Large intestine (tissue), 3 donors: ENCODE measurements at regions not wholly inside any gene's neighbourhood (a gene's known extent, or its start where the extent isn't known, plus 50 kb on each side); places are given as distances from the start of the nearest gene placed in this dataset.

Source experiments
- DNase-seq, 2 donors: peaks; one replicate each; pipeline versions ENCODE4 v3.0.0 to v3.0.0-alpha.2; 2013
- H3K27ac ChIP-seq: one replicate; pipeline ENCODE4 v1.5.1; 2013; ENCODE audit warnings: low read length
- H3K27me3 ChIP-seq: 2 replicates; pipeline ENCODE4 v1.6.1; 2013; ENCODE audit warnings: low read length; ENCODE audit not compliant: control insufficient read depth, insufficient read depth
- H3K36me3 ChIP-seq: 2 replicates; pipeline ENCODE4 v1.6.1; 2013; ENCODE audit warnings: low read length; ENCODE audit not compliant: control insufficient read depth, insufficient read depth
- H3K4me1 ChIP-seq: one replicate; pipeline ENCODE4 v1.6.1; 2013; ENCODE audit warnings: low read length; ENCODE audit not compliant: control insufficient read depth, insufficient read depth
- H3K4me3 ChIP-seq: one replicate; pipeline ENCODE4 v1.5.1; 2013; ENCODE audit warnings: low read length
- H3K9me3 ChIP-seq: one replicate; pipeline ENCODE4 v1.6.1; 2013; ENCODE audit warnings: mild to moderate bottlenecking, low read depth, low read length, moderate library complexity; ENCODE audit not compliant: control insufficient read depth
- WGBS: methylation state at CpG from one replicate; pipeline ENCODE4 v1.1.5; 2013; ENCODE audit warnings: low lambda C conversion rate; ENCODE audit not compliant: insufficient coverage; 5-methylcytosine and 5-hydroxymethylcytosine counted together

DNA sequence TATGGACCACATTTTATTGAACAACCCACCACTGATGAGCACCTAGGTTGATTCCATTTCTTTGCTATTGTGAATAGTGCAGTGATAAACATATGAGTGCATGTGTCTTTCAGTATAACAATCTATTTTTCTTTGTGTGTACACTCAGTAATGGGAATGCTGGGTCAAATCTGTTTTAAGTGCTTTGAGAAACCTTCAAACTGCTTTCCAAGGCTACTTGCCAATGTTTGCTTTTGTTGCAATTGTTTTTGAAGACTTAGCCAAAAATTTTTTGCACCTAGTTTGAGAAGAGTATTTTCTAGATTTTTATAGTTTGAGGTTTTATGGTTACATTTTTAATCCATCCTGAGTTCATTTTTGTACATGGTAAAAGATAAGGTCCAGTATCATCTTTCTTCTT lies 587.4 kb upstream of the SETBP1 start:
- Histone ChIP-seq H3K4me3 (no peak overlapping the region), H3K4me1 (no peaks in the 10 kb centered on the region), H3K9me3 (no peaks in the 10 kb centered on the region), H3K27me3 (no peaks in the 10 kb centered on the region), H3K27ac (no peak overlapping the region), H3K36me3 (no peaks in the 10 kb centered on the region)
- no peak for DNase-seq

DNA sequence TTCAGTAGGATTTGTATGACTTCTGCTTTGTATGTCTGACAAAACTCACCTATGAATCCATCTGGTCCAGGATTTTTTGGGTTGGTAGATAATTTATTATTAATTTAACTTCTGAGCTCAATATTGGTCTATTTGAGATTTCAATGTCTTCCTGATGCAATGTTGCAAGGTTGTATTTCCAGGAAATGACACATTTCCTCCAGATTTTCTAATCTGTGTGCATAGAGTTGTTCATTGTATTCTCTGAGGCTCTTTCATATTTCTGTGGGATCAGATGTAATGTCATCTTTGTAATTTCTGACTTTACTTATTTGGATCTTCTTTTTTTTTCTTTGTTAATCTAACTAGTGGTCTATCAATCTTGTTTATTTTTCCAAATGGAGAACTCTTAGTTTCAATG lies 584.7 kb upstream of the SETBP1 start:
- Histone ChIP-seq H3K36me3 (no peaks in the 10 kb centered on the region), H3K4me1 (no peaks in the 10 kb centered on the region), H3K27me3 (no peaks in the 10 kb centered on the region), H3K4me3 (no peak overlapping the region), H3K9me3 (peaks cover 3% of the 10 kb centered on the region), H3K27ac (no peak overlapping the region)
- no peak for DNase-seq

DNA sequence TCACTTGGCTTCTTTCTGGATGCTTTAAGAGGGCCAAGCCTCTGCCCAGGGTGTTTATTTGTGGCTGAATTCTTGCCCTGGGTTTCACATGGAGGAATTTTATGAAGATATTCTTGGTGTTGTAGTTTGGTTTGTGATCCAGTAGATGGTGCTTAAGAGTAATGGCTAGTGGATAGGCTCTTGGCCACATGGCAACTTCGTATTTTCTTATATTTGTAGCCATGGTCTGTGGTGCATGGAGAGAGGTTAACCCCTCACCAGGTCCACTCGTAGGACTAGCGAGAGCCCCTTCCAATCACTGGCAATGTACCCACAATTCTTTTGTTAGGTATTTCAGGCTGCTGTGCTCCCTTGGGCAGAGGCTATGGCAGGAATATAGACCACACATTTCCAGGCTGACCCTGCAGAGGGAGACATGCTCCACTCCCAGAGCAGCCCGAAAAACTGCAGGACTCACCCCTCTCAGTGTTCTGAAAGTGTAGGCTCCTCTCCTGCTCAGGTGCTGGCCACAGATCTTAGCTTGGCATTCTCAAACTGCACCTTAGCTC lies 582.1 kb upstream of the SETBP1 start:
- H3K27ac ChIP-seq, result no peak overlapping the region
- no peaks in the 10 kb centered on the region for H3K4me1 ChIP-seq
- H3K27me3 ChIP-seq, result no peaks in the 10 kb centered on the region
- peaks cover 3% of the 10 kb centered on the region for H3K9me3 ChIP-seq
- WGBS, result no CpG with 5 or more reads among the region's 4 CpGs
- H3K36me3 ChIP-seq, result no peaks in the 10 kb centered on the region
- DNase-seq, result no peak
- no peak overlapping the region for H3K4me3 ChIP-seq

DNA sequence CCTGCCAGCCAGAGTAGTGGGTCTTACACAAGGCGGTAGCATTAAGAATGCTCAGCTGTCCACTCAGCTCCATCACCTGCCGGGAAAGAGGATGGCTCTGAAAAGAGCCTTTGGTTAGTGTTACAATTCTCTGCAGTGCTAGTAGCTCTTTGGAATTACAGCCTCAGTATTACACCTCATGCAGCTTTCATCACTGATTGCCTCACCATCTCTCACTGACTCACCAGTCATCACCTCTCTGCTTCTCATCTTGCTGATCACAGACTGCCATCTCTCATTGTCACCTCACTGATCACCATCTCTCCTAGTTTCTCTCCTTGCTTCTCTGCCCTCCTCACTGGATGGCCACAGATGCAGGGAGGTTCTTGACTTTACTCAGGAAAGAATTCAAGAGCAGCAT lies 573.5 kb upstream of the SETBP1 start:
- Histone ChIP-seq H3K9me3 (no peaks in the 10 kb centered on the region), H3K36me3 (no peaks in the 10 kb centered on the region), H3K4me1 (no peaks in the 10 kb centered on the region), H3K27ac (no peak overlapping the region), H3K27me3 (no peaks in the 10 kb centered on the region), H3K4me3 (no peak overlapping the region)
- no CpG with 5 or more reads among the region's 2 CpGs for WGBS
- no peak for DNase-seq

DNA sequence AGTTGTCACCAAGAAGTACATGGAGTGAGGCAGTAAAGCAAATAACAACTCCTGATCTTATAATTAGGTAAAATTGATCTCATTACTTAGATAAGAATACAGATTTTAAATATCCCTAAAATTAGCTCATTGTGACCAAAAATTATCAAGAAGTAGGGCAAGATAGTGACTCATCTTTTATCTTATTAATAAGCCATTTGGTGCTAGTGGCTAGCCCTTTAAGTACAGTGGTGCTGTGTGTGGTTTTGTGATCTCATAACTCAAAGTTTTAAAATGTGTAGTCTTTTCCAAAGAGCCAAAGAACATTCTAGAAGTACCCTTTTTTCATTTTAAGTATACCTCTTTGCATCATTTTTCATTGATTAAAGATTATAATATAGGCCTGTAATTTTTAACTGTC lies 569.4 kb upstream of the SETBP1 start:
- Histone ChIP-seq H3K9me3 (no peaks in the 10 kb centered on the region), H3K4me1 (no peaks in the 10 kb centered on the region), H3K4me3 (no peak overlapping the region), H3K27me3 (no peaks in the 10 kb centered on the region), H3K36me3 (no peaks in the 10 kb centered on the region), H3K27ac (no peak overlapping the region)
- DNase-seq, result no peak

DNA sequence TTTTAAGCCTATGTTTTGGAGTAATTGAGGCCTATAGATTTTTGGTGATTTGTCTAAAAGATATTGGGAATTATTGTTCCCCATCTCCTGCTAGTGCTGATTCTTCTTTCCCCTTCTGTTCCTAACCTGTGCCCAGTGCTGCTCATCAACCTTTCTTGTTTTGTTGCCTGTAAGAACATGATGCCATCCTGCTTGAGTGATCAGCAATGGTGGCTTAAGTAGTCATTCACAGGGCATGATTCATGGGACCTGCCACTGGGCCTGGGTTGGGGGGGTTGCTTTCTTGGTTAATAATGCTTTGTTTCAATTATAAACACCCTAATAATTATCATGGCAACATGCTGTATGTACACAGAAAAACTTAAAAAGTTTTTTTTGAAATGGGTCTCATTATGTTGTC lies 562.9 kb upstream of the SETBP1 start:
- no peaks in the 10 kb centered on the region for H3K4me1 ChIP-seq
- DNase-seq, result no peak
- no peaks in the 10 kb centered on the region for H3K9me3 ChIP-seq
- H3K27ac ChIP-seq, result no peak overlapping the region
- H3K36me3 ChIP-seq, result no peaks in the 10 kb centered on the region
- H3K27me3 ChIP-seq, result no peaks in the 10 kb centered on the region
- H3K4me3 ChIP-seq, result no peak overlapping the region

DNA sequence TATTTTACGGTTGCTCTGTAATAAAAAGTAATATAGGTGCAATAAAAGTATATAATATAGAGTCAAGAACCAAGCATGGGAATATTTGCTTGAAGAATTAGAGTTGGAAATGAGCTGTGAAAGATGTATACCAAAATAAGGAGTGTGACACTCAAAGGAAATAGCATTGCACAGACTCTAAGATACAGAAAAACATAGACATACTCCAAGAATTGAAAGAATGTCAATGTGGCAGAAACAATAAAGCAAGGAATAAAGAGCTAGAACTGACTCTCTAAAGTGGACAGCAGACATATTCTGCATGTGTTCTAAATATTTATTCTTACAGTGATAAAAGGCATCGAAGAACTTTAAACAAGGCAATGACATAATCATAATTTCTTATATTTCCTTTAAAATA lies 561.1 kb upstream of the SETBP1 start:
- WGBS, result no CpG with 5 or more reads among the region's 2 CpGs
- H3K27ac ChIP-seq, result no peak overlapping the region
- H3K27me3 ChIP-seq, result no peaks in the 10 kb centered on the region
- no peak for DNase-seq
- no peaks in the 10 kb centered on the region for H3K36me3 ChIP-seq
- no peaks in the 10 kb centered on the region for H3K9me3 ChIP-seq
- no peaks in the 10 kb centered on the region for H3K4me1 ChIP-seq
- no peak overlapping the region for H3K4me3 ChIP-seq

DNA sequence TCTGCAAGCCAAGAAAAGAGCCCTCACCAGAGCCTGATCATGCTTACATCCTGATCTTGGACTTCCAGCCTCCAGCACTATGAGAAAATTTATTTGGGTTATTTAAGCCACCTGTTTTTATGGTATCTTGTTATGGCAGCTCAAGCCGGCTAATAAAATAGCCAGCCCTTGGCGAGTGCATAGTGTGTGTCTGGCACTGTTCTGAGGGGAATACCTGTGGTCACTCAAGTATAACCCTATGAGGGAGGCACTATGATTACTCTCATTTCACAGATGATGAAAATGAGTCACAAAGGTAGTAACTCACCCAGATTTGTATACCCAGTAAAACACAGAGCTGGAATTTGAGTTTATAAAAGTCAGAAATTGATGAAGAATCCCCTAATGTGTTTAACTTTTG lies 556.9 kb upstream of the SETBP1 start:
- H3K36me3 ChIP-seq, result no peaks in the 10 kb centered on the region
- no CpG with 5 or more reads among the region's 2 CpGs for WGBS

DNA sequence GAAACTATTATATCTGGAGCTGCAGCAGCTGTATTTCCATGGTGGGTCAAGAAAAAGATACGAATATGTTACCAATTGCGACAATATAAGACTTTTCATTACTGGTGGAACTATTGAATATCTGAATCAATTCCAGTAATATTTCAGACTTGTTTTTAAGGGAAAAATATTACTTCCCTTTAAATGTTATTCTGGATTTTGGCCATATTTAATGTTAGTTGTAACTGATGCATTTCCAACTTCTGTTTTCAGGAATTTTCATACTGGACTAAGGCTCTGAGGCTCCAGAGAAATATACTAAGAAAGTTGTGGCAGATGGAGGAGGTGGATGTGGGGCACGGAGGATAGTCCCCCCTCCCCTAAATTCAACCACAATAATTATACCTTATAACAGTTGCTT lies 555.2 kb upstream of the SETBP1 start:
- no peak overlapping the region for H3K27ac ChIP-seq
- WGBS, result 100% methylated on average over 2 of the region's 3 CpGs

More for the DNA sequence above, 556.9 kb upstream of the SETBP1 start:
- H3K4me3 ChIP-seq, result no peak overlapping the region
- H3K4me1 ChIP-seq, result no peaks in the 10 kb centered on the region
- H3K27me3 ChIP-seq, result no peaks in the 10 kb centered on the region
- no peak for DNase-seq
- H3K9me3 ChIP-seq, result no peaks in the 10 kb centered on the region
- H3K27ac ChIP-seq, result no peak overlapping the region

DNA sequence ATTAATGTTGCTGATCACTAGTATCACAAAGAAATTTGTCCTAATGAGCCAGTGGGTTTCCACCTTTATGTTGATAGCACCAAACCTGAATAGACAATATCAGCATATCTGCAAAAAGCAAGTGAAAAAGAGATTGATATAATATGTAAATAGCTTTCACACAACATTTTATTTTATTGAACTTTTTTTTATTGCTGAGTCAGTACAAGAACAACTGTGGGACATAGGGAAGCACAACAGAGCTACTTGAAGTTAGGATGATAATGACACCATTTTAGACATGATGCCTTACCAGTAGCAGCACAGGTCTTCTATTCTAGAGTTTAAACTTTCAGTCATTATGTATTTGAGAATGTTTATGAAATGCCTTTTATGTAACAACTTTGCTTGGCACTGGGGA lies 554.1 kb upstream of the SETBP1 start:
- no peak for DNase-seq

More for the DNA sequence above, 555.2 kb upstream of the SETBP1 start:
- DNase-seq, result no peak
- Histone ChIP-seq H3K36me3 (no peaks in the 10 kb centered on the region), H3K4me3 (no peak overlapping the region), H3K4me1 (no peaks in the 10 kb centered on the region), H3K9me3 (no peaks in the 10 kb centered on the region), H3K27me3 (no peaks in the 10 kb centered on the region)

DNA sequence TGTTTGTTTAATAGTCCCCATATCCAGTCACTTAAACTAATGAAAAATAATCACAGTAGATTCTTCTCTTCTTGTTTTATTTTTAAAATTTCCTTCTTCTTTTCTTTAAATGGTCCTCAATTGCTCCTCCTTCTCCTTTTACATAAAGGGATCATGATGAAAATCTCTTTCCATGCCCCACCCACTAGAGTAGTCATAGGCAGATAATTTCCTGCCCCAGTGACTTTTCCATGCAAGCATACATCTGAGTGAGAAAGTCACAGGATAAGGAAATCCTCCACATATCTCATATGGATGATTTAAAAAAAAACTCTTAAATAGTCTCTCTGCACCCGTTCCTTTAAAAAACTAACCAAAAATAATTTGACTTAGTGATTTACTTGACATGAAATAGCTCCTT lies 552.3 kb upstream of the SETBP1 start:
- WGBS, result 100% methylated on average over 1 of the region's 1 CpG
- no peak for DNase-seq
- Histone ChIP-seq H3K4me1 (no peaks in the 10 kb centered on the region), H3K4me3 (no peak overlapping the region), H3K27me3 (no peaks in the 10 kb centered on the region), H3K9me3 (no peaks in the 10 kb centered on the region), H3K36me3 (no peaks in the 10 kb centered on the region), H3K27ac (no peak overlapping the region)

More for the DNA sequence above, 554.1 kb upstream of the SETBP1 start:
- Histone ChIP-seq H3K4me1 (no peaks in the 10 kb centered on the region), H3K4me3 (no peak overlapping the region), H3K9me3 (no peaks in the 10 kb centered on the region), H3K27ac (no peak overlapping the region), H3K36me3 (no peaks in the 10 kb centered on the region), H3K27me3 (no peaks in the 10 kb centered on the region)
